Tibial nerve (tissue), 4 donors: ENCODE measurements at regions not wholly inside any gene's neighbourhood (a gene's known extent, or its start where the extent isn't known, plus 50 kb on each side); places are given as distances from the start of the nearest gene placed in this dataset.

ENCODE experiments used
- EP300 ChIP-seq, 2 donors: sonication (generic); formaldehyde crosslinking; IDR thresholded peaks; one replicate each; pipeline ENCODE4 v1.6.1; 2017; ENCODE audit warnings: antibody characterized with exemption in 2 of 2, mild to moderate bottlenecking in 1 of 2
- POLR2A ChIP-seq, 2 donors: fragments of 450-650 bp; IDR thresholded peaks; one replicate each; pipeline ENCODE4 v1.6.1; 2017; ENCODE audit warnings: antibody characterized with exemption in 2 of 2, mild to moderate bottlenecking in 2 of 2, moderate library complexity in 2 of 2
- TF ChIP-seq, protein P1 (sequence below), 5 experiments: fragments of 200-600 bp in 3 of 5; fragments of 450-650 bp in 2 of 5; sonication (generic) in 3 of 5; IDR thresholded peaks; one replicate each; pipeline ENCODE4 v1.5.1; 2016 to 2019; ENCODE audit warnings: antibody characterized with exemption in 5 of 5, mild to moderate bottlenecking in 3 of 5, moderate library complexity in 2 of 5

- TF ChIP-seq, protein P1, sequence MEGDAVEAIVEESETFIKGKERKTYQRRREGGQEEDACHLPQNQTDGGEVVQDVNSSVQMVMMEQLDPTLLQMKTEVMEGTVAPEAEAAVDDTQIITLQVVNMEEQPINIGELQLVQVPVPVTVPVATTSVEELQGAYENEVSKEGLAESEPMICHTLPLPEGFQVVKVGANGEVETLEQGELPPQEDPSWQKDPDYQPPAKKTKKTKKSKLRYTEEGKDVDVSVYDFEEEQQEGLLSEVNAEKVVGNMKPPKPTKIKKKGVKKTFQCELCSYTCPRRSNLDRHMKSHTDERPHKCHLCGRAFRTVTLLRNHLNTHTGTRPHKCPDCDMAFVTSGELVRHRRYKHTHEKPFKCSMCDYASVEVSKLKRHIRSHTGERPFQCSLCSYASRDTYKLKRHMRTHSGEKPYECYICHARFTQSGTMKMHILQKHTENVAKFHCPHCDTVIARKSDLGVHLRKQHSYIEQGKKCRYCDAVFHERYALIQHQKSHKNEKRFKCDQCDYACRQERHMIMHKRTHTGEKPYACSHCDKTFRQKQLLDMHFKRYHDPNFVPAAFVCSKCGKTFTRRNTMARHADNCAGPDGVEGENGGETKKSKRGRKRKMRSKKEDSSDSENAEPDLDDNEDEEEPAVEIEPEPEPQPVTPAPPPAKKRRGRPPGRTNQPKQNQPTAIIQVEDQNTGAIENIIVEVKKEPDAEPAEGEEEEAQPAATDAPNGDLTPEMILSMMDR (IDR thresholded peaks at IDR 0.05) = no peak
- TF ChIP-seq POLR2A (IDR thresholded peaks at IDR 0.05) = no peak
- no peak for TF ChIP-seq EP300 (IDR thresholded peaks at IDR 0.05)
These were observed 73.2 kb upstream of the CTXND1 start for GRCh38 chr15:80325206-80325605.
